Mesendoderm (in vitro differentiated cells): ENCODE measurements at regions not wholly inside any gene's neighbourhood (a gene's known extent, or its start where the extent isn't known, plus 50 kb on each side); places are given as distances from the start of the nearest gene placed in this dataset.
A peak's percentile ranks its signal among the peaks of the same experiment; 100 is the strongest.

Experiments used
- DNase-seq: peaks from one replicate; pipeline ENCODE4 v3.0.0; 2013
- H2AK5ac ChIP-seq: 2 replicates; pipeline ENCODE4 v1.6.1; 2013; ENCODE audit warnings: low read length, inconsistent platforms
- H2BK120ac ChIP-seq: 2 replicates; pipeline ENCODE4 v1.6.1; 2013; ENCODE audit warnings: low read depth, mild to moderate bottlenecking, low read length, moderate library complexity, mixed read lengths
- H2BK15ac ChIP-seq: replicated peaks from 2 replicates; pipeline ENCODE4 v1.6.1; 2013; ENCODE audit warnings: low read depth, mild to moderate bottlenecking, moderate library complexity
- H2BK5ac ChIP-seq: 2 replicates; pipeline ENCODE4 v1.6.1; 2013; ENCODE audit warnings: low read length, inconsistent platforms
- H3K18ac ChIP-seq: 2 replicates; pipeline ENCODE4 v1.6.1; 2013; ENCODE audit warnings: mild to moderate bottlenecking, low read length, mixed read lengths
- H3K23ac ChIP-seq: one replicate; pipeline ENCODE4 v1.6.1; 2013; ENCODE audit warnings: low read length
- H3K27ac ChIP-seq: 2 replicates; pipeline ENCODE4 v1.5.1; 2013; ENCODE audit warnings: low read depth, mild to moderate bottlenecking, inconsistent platforms, low read length, moderate library complexity
- H3K27me3 ChIP-seq: 2 replicates; pipeline ENCODE4 v1.6.1; 2013; ENCODE audit warnings: low read length, control low read depth, mild to moderate bottlenecking, inconsistent platforms; ENCODE audit not compliant: insufficient read depth, poor library complexity
- H3K36me3 ChIP-seq: 2 replicates; pipeline ENCODE4 v1.6.1; 2013; ENCODE audit warnings: low read length, inconsistent platforms; ENCODE audit not compliant: control insufficient read depth, insufficient read depth
- H3K4ac ChIP-seq: one replicate; pipeline ENCODE4 v1.6.1; 2013; ENCODE audit warnings: low read depth, mild to moderate bottlenecking, low read length, moderate library complexity
- H3K4me1 ChIP-seq: 2 replicates; pipeline ENCODE4 v1.6.1; 2013; ENCODE audit warnings: low read depth, low read length, inconsistent platforms; ENCODE audit not compliant: control insufficient read depth
- H3K4me2 ChIP-seq: 2 replicates; pipeline ENCODE4 v1.6.1; 2013; ENCODE audit warnings: low read length
- H3K4me3 ChIP-seq: 2 replicates; pipeline ENCODE4 v1.5.1; 2013; ENCODE audit warnings: mild to moderate bottlenecking, low read length
- H3K56ac ChIP-seq: one replicate; pipeline ENCODE4 v1.6.1; 2013; ENCODE audit warnings: low read length
- H3K79me1 ChIP-seq: 2 replicates; pipeline ENCODE4 v1.6.1; 2013; ENCODE audit warnings: low read length, inconsistent platforms
- H3K79me2 ChIP-seq: 2 replicates; pipeline ENCODE4 v1.6.1; 2013; ENCODE audit warnings: mild to moderate bottlenecking, low read length; ENCODE audit not compliant: control insufficient read depth, insufficient read depth
- H3K9ac ChIP-seq: 2 replicates; pipeline ENCODE4 v1.6.1; 2013; ENCODE audit warnings: low read length, inconsistent platforms
- H4K5ac ChIP-seq: one replicate; pipeline ENCODE4 v1.6.1; 2013; ENCODE audit warnings: low read length
- H4K8ac ChIP-seq: one replicate; pipeline ENCODE4 v1.6.1; 2013; ENCODE audit warnings: low read depth, mild to moderate bottlenecking, control low read depth, low read length, moderate library complexity
- WGBS: extraction: QIAGEN DNeasy Blood & Tissue Kit; methylation state at CpG from one replicate; pipeline ENCODE4 v1.1.7; 2013; ENCODE audit warnings: low lambda C conversion rate, missing lambda C conversion rate; ENCODE audit not compliant: insufficient coverage; ENCODE audit errors: extremely low coverage; 5-methylcytosine and 5-hydroxymethylcytosine counted together

DNA sequence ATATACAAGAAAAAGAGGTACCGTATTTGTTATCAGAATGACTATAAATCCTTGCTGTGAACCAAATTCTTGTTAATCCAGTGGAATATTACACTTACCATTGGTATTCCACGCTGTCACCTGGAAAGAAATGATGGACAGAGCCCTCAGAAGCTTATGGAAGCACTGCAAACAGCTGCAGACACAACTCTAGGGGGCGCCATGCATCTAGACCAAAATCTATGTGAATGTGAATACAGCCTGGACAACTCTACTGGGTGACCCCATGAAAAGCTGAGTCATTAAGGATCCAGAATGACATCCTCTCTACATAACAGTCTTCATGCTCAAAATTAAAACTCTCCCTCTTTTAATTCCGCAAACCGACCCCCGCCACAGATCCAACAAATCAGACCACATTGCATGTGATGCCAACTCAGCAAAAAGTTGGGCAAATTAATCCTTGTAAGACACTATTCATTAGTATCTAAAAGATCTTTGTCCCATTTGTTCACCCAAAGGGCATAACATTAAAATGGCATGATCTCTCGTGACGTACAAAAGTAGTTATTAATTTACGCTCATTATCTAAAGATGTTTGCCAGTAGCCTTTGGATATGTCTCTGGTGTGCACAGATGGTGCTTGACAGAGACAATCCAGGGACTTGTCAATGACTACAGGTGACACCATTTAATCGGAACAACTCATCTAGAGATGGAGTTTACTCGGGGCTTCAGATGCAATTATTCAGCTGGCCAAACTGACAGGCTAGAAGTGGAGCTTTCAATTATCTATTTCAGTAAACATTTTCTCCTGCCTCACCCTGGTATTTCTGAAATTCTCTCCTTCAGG lies 552.7 kb upstream of the PSMD7 start:
- Histone ChIP-seq H3K4ac (no peak overlapping the region), H3K4me1 (no peaks in the 10 kb centered on the region), H3K36me3 (no peaks in the 10 kb centered on the region), H2BK5ac (no peak overlapping the region), H3K79me2 (no peaks in the 10 kb centered on the region), H4K5ac (no peak overlapping the region), H3K18ac (no peak overlapping the region), H3K56ac (no peak overlapping the region), H3K27ac (no peak overlapping the region), H3K27me3 (no peaks in the 10 kb centered on the region), H2BK15ac (no peak overlapping the region), H2BK120ac (no peak overlapping the region), H3K4me2 (no peak overlapping the region), H3K4me3 (no peak overlapping the region), H3K79me1 (no peaks in the 10 kb centered on the region), H3K9ac (no peak overlapping the region), H2AK5ac (no peak overlapping the region), H4K8ac (no peak overlapping the region), H3K23ac (no peak overlapping the region)
- WGBS, result no CpG with 5 or more reads among the region's 11 CpGs
- peak; percentile 37 for DNase-seq

GRCh38 chr16:73739049-73739769 lies 557.4 kb upstream of the PSMD7 start:
- Histone ChIP-seq H3K79me1 (no peaks in the 10 kb centered on the region), H2AK5ac (no peak overlapping the region), H2BK120ac (no peak overlapping the region), H3K56ac (no peak overlapping the region), H3K4ac (no peak overlapping the region), H2BK5ac (no peak overlapping the region), H4K5ac (no peak overlapping the region), H3K27me3 (no peaks in the 10 kb centered on the region), H3K9ac (no peak overlapping the region), H3K36me3 (no peaks in the 10 kb centered on the region), H3K4me3 (no peak overlapping the region), H3K4me1 (peaks cover 7% of the 10 kb centered on the region), H3K4me2 (no peak overlapping the region), H3K18ac (no peak overlapping the region), H3K27ac (no peak overlapping the region), H3K23ac (no peak overlapping the region), H2BK15ac (no peak overlapping the region), H4K8ac (no peak overlapping the region), H3K79me2 (no peaks in the 10 kb centered on the region)
- no peak for DNase-seq
- no CpG with 5 or more reads among the region's 4 CpGs for WGBS

DNA sequence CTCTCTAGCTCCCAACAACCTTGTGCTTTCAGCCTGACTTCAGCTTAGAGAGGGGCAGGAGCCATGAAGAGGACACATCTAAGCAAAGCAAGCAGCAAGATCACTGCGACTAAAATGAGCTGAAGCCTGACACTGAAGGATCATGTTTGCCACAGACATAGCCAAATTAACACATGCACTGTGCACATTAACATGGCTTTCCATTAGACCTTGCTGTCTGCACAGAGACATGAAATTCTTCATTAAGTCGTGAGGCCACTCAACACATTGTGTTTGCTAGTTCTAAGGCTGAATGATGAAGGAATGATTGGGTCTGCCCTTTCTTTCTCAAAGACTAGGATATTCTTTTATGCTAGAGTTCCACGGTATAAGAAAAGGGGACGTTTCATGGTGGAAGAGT lies 558.3 kb upstream of the PSMD7 start:
- H3K23ac ChIP-seq, result no peak overlapping the region
- H3K4ac ChIP-seq, result no peak overlapping the region
- no peak for DNase-seq
- H3K27me3 ChIP-seq, result no peaks in the 10 kb centered on the region
- H3K9ac ChIP-seq, result no peak overlapping the region
- H4K5ac ChIP-seq, result no peak overlapping the region
- H3K79me1 ChIP-seq, result no peaks in the 10 kb centered on the region
- no peak overlapping the region for H4K8ac ChIP-seq
- H2BK120ac ChIP-seq, result no peak overlapping the region
- no peak overlapping the region for H3K18ac ChIP-seq
- peak overlapping the region; percentile 6 for H2BK5ac ChIP-seq
- H3K4me1 ChIP-seq, result peaks cover 7% of the 10 kb centered on the region
- H3K4me2 ChIP-seq, result no peak overlapping the region
- H3K79me2 ChIP-seq, result no peaks in the 10 kb centered on the region
- H3K4me3 ChIP-seq, result no peak overlapping the region
- no peak overlapping the region for H2AK5ac ChIP-seq
- no peak overlapping the region for H3K27ac ChIP-seq
- H3K36me3 ChIP-seq, result no peaks in the 10 kb centered on the region
- H3K56ac ChIP-seq, result peak overlapping the region; percentile 35
- no CpG with 5 or more reads among the region's 4 CpGs for WGBS
- H2BK15ac ChIP-seq, result no peak overlapping the region

DNA sequence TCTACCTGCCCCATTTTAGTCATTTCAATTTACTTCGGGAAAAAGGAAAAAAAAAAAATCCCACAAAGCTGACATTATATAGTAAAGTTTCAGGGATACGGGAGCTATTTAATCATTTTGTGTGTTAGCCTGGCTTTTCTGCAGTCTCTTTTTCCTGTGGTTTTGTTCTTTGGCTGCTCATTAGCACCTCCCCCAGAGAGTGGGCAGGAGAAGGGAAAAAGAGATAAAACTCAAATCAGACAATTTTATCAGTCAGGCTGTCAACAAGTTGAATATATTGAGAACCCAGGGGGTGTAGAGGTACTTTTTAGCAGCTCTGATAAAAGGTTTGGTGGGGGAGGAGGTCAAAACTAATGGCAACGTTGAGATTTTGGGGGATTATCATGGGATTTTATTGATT lies 559.0 kb upstream of the PSMD7 start:
- DNase-seq, result peak; percentile 87
- H3K56ac ChIP-seq, result no peak overlapping the region
- no peak overlapping the region for H2AK5ac ChIP-seq
- H3K9ac ChIP-seq, result no peak overlapping the region
- H3K79me2 ChIP-seq, result no peaks in the 10 kb centered on the region
- no peak overlapping the region for H3K4ac ChIP-seq
- no CpG with 5 or more reads among the region's 3 CpGs for WGBS
- H2BK120ac ChIP-seq, result no peak overlapping the region
- H3K36me3 ChIP-seq, result no peaks in the 10 kb centered on the region
- no peak overlapping the region for H3K27ac ChIP-seq
- H3K4me1 ChIP-seq, result peaks cover 7% of the 10 kb centered on the region
- H3K18ac ChIP-seq, result no peak overlapping the region
- H2BK5ac ChIP-seq, result no peak overlapping the region
- H2BK15ac ChIP-seq, result no peak overlapping the region
- H3K4me3 ChIP-seq, result no peak overlapping the region
- H3K4me2 ChIP-seq, result no peak overlapping the region
- no peaks in the 10 kb centered on the region for H3K27me3 ChIP-seq
- H4K5ac ChIP-seq, result no peak overlapping the region
- no peak overlapping the region for H3K23ac ChIP-seq
- no peaks in the 10 kb centered on the region for H3K79me1 ChIP-seq
- H4K8ac ChIP-seq, result no peak overlapping the region

GRCh38 chr16:73735954-73736353 lies 560.7 kb upstream of the PSMD7 start:
- H3K27ac ChIP-seq, result no peak overlapping the region
- no peak overlapping the region for H4K8ac ChIP-seq
- no peak overlapping the region for H2BK5ac ChIP-seq
- H2AK5ac ChIP-seq, result no peak overlapping the region
- no peak overlapping the region for H3K9ac ChIP-seq
- WGBS, result no CpG with 5 or more reads among the region's 1 CpG
- no peak overlapping the region for H3K56ac ChIP-seq
- H3K4me2 ChIP-seq, result no peak overlapping the region
- no peak overlapping the region for H2BK15ac ChIP-seq
- H3K4me3 ChIP-seq, result no peak overlapping the region
- peaks cover 7% of the 10 kb centered on the region for H3K4me1 ChIP-seq
- no peak overlapping the region for H3K4ac ChIP-seq
- H3K23ac ChIP-seq, result no peak overlapping the region
- no peak for DNase-seq
- H3K27me3 ChIP-seq, result no peaks in the 10 kb centered on the region
- H3K79me2 ChIP-seq, result no peaks in the 10 kb centered on the region
- no peaks in the 10 kb centered on the region for H3K79me1 ChIP-seq
- H3K18ac ChIP-seq, result no peak overlapping the region
- no peak overlapping the region for H2BK120ac ChIP-seq
- H3K36me3 ChIP-seq, result no peaks in the 10 kb centered on the region
- no peak overlapping the region for H4K5ac ChIP-seq
